ENCODE measurements at regions not wholly inside any gene's neighbourhood (a gene's known extent, or its start where the extent isn't known, plus 50 kb on each side); places are given as distances from the start of the nearest gene placed in this dataset.

DNA sequence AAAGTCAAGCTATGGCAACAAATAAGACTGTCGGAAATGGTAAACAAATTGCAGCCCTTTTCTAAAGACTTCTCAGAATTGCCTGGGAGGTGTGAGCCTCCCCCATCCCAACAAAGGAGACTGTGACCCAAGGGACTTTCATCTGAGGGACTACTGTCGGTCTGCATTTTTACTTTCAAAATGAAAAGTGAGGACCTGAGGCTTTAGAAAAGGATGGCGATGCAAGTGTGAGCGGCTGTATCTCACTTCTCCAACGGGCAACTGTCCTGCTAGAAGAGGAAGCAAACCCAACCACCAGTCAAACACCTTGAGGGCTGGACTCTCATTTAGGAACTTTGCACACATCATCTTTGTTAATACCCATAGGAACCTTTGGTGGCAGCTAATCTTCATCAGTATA is 62.6 kb upstream of the CLNK start:
- no peak for TF ChIP-seq POU5F1 (IDR thresholded peaks at IDR 0.05; ENCODE audit: low read depth, low read length)
- TF ChIP-seq, protein P1, sequence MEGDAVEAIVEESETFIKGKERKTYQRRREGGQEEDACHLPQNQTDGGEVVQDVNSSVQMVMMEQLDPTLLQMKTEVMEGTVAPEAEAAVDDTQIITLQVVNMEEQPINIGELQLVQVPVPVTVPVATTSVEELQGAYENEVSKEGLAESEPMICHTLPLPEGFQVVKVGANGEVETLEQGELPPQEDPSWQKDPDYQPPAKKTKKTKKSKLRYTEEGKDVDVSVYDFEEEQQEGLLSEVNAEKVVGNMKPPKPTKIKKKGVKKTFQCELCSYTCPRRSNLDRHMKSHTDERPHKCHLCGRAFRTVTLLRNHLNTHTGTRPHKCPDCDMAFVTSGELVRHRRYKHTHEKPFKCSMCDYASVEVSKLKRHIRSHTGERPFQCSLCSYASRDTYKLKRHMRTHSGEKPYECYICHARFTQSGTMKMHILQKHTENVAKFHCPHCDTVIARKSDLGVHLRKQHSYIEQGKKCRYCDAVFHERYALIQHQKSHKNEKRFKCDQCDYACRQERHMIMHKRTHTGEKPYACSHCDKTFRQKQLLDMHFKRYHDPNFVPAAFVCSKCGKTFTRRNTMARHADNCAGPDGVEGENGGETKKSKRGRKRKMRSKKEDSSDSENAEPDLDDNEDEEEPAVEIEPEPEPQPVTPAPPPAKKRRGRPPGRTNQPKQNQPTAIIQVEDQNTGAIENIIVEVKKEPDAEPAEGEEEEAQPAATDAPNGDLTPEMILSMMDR (IDR thresholded peaks at IDR 0.05; ENCODE audit: control extremely low read depth in 1 of 3, insufficient read depth in 1 of 3, low read depth in 1 of 3, low read length in 3 of 3), result no peak
- no peak for TF ChIP-seq EP300 (IDR thresholded peaks at IDR 0.05; ENCODE audit: borderline replicate concordance in 1 of 2, low read depth in 2 of 2, low read length in 2 of 2)
- TF ChIP-seq, protein P2, sequence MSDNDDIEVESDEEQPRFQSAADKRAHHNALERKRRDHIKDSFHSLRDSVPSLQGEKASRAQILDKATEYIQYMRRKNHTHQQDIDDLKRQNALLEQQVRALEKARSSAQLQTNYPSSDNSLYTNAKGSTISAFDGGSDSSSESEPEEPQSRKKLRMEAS (IDR thresholded peaks at IDR 0.05), result no peak
- no peak for TF ChIP-seq POLR2A (IDR thresholded peaks at IDR 0.05; ENCODE audit: control extremely low read depth in 1 of 2, low read depth in 2 of 2, low read length in 2 of 2)
- TF ChIP-seq CBX5 (IDR thresholded peaks at IDR 0.05; ENCODE audit: low read depth, low read length), result no peak
- no peak for TF ChIP-seq ATF3 (IDR thresholded peaks at IDR 0.05; ENCODE audit: insufficient read depth, low read depth, low read length)
- TF ChIP-seq EZH2 (IDR thresholded peaks at IDR 0.05; ENCODE audit: low read depth, low read length, severe bottlenecking), result no peak

All from H1 (cell line).